SJSA1 (cell line): ENCODE measurements at regions not wholly inside any gene's neighbourhood (a gene's known extent, or its start where the extent isn't known, plus 50 kb on each side); places are given as distances from the start of the nearest gene placed in this dataset.
"Not testable (repeated sequence)": the region's sequence is repeated elsewhere in the genome, so short reads cannot be mapped to it uniquely, and the experiment has no call there.

Source experiments
- DNase-seq, 2 experiments: peaks; one replicate each; pipeline ENCODE4 v3.0.0-alpha.2; 2015 to 2020; ENCODE audit warnings: low spot score in 2 of 2, low read depth in 1 of 2
- H3K27ac ChIP-seq: fragments of 250-450 bp; sonication (Bioruptor Pico); 2 replicates; pipeline ENCODE4 v1.5.1; 2020; ENCODE audit warnings: mild to moderate bottlenecking, moderate library complexity
- H3K27me3 ChIP-seq: fragments of 250-450 bp; sonication (Bioruptor Pico); replicated peaks from 2 replicates; pipeline ENCODE4 v1.5.1; 2020; ENCODE audit warnings: mild to moderate bottlenecking, moderate library complexity
- H3K36me3 ChIP-seq: fragments of 250-450 bp; sonication (Bioruptor Pico); 2 replicates; pipeline ENCODE4 v1.5.1; 2020; ENCODE audit warnings: mild to moderate bottlenecking
- H3K4me1 ChIP-seq: fragments of 250-450 bp; sonication (Bioruptor Pico); replicated peaks from 2 replicates; pipeline ENCODE4 v1.6.1; 2021; ENCODE audit warnings: mild to moderate bottlenecking
- H3K4me3 ChIP-seq: fragments of 250-450 bp; sonication (Bioruptor Pico); 2 replicates; pipeline ENCODE4 v1.5.1; 2020; ENCODE audit warnings: mild to moderate bottlenecking
- H3K9me3 ChIP-seq: fragments of 250-450 bp; sonication (Bioruptor Pico); replicated peaks from 2 replicates; pipeline ENCODE4 v1.5.1; 2020; ENCODE audit warnings: mild to moderate bottlenecking

GRCh38 chr3:22401499-22401898, 650.5 kb upstream of the ZNF385D start:
- H3K27ac ChIP-seq, result no peak overlapping the region
- H3K9me3 ChIP-seq, result no peaks in the 10 kb centered on the region
- no peaks in the 10 kb centered on the region for H3K4me1 ChIP-seq
- no peaks in the 10 kb centered on the region for H3K36me3 ChIP-seq
- no peak for DNase-seq
- no peak overlapping the region for H3K4me3 ChIP-seq
- H3K27me3 ChIP-seq, result no peaks in the 10 kb centered on the region

GRCh38 chr3:22414239-22414638, 663.2 kb upstream of the ZNF385D start:
- Histone ChIP-seq H3K27ac (no peak overlapping the region), H3K27me3 (no peaks in the 10 kb centered on the region), H3K9me3 (no peaks in the 10 kb centered on the region), H3K36me3 (no peaks in the 10 kb centered on the region), H3K4me3 (no peak overlapping the region), H3K4me1 (no peaks in the 10 kb centered on the region)
- DNase-seq, result no peak

GRCh38 chr3:22416838-22417446, 665.9 kb upstream of the ZNF385D start:
- H3K27ac ChIP-seq, DNase-seq, H3K9me3 ChIP-seq, H3K27me3 ChIP-seq, H3K4me3 ChIP-seq, H3K4me1 ChIP-seq, H3K36me3 ChIP-seq: not testable (repeated sequence)

GRCh38 chr3:22419261-22419660, 668.3 kb upstream of the ZNF385D start:
- H3K4me1 ChIP-seq, result no peaks in the 10 kb centered on the region
- H3K27ac ChIP-seq, result no peak overlapping the region
- no peak for DNase-seq
- no peaks in the 10 kb centered on the region for H3K36me3 ChIP-seq
- no peak overlapping the region for H3K4me3 ChIP-seq
- no peaks in the 10 kb centered on the region for H3K9me3 ChIP-seq
- no peaks in the 10 kb centered on the region; the same call in 1 of the 2 replicates for H3K27me3 ChIP-seq

- no peaks in the 10 kb centered on the region; the same call in 1 of the 2 replicates for H3K27me3 ChIP-seq
- no peak overlapping the region for H3K4me3 ChIP-seq
- H3K27ac ChIP-seq, result no peak overlapping the region
- DNase-seq, result no peak
- no peaks in the 10 kb centered on the region for H3K4me1 ChIP-seq
- no peaks in the 10 kb centered on the region for H3K36me3 ChIP-seq
- H3K9me3 ChIP-seq, result no peaks in the 10 kb centered on the region
Measured at GRCh38 chr3:22421589-22421988, 670.6 kb upstream of the ZNF385D start.

- Histone ChIP-seq H3K9me3 (no peaks in the 10 kb centered on the region), H3K4me3 (no peak overlapping the region), H3K36me3 (no peaks in the 10 kb centered on the region), H3K4me1 (no peaks in the 10 kb centered on the region), H3K27ac (no peak overlapping the region), H3K27me3 (no peaks in the 10 kb centered on the region)
- no peak for DNase-seq
Measured at GRCh38 chr3:22431334-22431733, 680.3 kb upstream of the ZNF385D start.

- H3K4me1 ChIP-seq, result no peaks in the 10 kb centered on the region
- H3K4me3 ChIP-seq, result no peak overlapping the region
- no peak for DNase-seq
- no peaks in the 10 kb centered on the region for H3K9me3 ChIP-seq
- no peaks in the 10 kb centered on the region for H3K36me3 ChIP-seq
- no peaks in the 10 kb centered on the region for H3K27me3 ChIP-seq
- no peak overlapping the region for H3K27ac ChIP-seq
Measured at GRCh38 chr3:22439626-22440025, 688.6 kb upstream of the ZNF385D start.

GRCh38 chr3:22441711-22442110, 690.7 kb upstream of the ZNF385D start:
- no peak for DNase-seq
- H3K9me3 ChIP-seq, result no peaks in the 10 kb centered on the region
- H3K4me1 ChIP-seq, result no peaks in the 10 kb centered on the region
- H3K27me3 ChIP-seq, result no peaks in the 10 kb centered on the region
- no peak overlapping the region for H3K4me3 ChIP-seq
- H3K36me3 ChIP-seq, result no peaks in the 10 kb centered on the region
- no peak overlapping the region for H3K27ac ChIP-seq

GRCh38 chr3:22443571-22444233, 692.7 kb upstream of the ZNF385D start:
- no peak overlapping the region for H3K27ac ChIP-seq
- no peak overlapping the region for H3K4me3 ChIP-seq
- no peaks in the 10 kb centered on the region for H3K36me3 ChIP-seq
- no peak for DNase-seq
- H3K4me1 ChIP-seq, result no peaks in the 10 kb centered on the region
- no peaks in the 10 kb centered on the region for H3K27me3 ChIP-seq
- no peaks in the 10 kb centered on the region for H3K9me3 ChIP-seq

GRCh38 chr3:22445336-22445735, 694.3 kb upstream of the ZNF385D start:
- not testable (repeated sequence) for H3K4me3 ChIP-seq, H3K27ac ChIP-seq, H3K9me3 ChIP-seq, DNase-seq, H3K27me3 ChIP-seq, H3K4me1 ChIP-seq, H3K36me3 ChIP-seq

GRCh38 chr3:22450786-22451400, 699.9 kb upstream of the ZNF385D start:
- H3K4me1 ChIP-seq, result no peaks in the 10 kb centered on the region
- H3K27me3 ChIP-seq, result no peaks in the 10 kb centered on the region
- H3K4me3 ChIP-seq, result no peak overlapping the region
- H3K27ac ChIP-seq, result no peak overlapping the region
- no peaks in the 10 kb centered on the region for H3K36me3 ChIP-seq
- no peak for DNase-seq
- no peaks in the 10 kb centered on the region for H3K9me3 ChIP-seq

GRCh38 chr3:22451501-22451900, 700.5 kb upstream of the ZNF385D start:
- no peaks in the 10 kb centered on the region for H3K4me1 ChIP-seq
- H3K27ac ChIP-seq, result no peak overlapping the region
- H3K4me3 ChIP-seq, result no peak overlapping the region
- no peaks in the 10 kb centered on the region for H3K9me3 ChIP-seq
- H3K27me3 ChIP-seq, result no peaks in the 10 kb centered on the region
- no peak for DNase-seq
- H3K36me3 ChIP-seq, result no peaks in the 10 kb centered on the region

- Histone ChIP-seq H3K27ac (no peak overlapping the region), H3K4me3 (no peak overlapping the region), H3K36me3 (no peaks in the 10 kb centered on the region), H3K27me3 (no peaks in the 10 kb centered on the region), H3K4me1 (no peaks in the 10 kb centered on the region), H3K9me3 (no peaks in the 10 kb centered on the region)
- DNase-seq, result no peak
Measured at GRCh38 chr3:22453906-22454535, 703.0 kb upstream of the ZNF385D start.

- no peaks in the 10 kb centered on the region for H3K36me3 ChIP-seq
- peaks cover 8% of the 10 kb centered on the region for H3K4me1 ChIP-seq
- no peak for DNase-seq
- no peaks in the 10 kb centered on the region for H3K27me3 ChIP-seq
- no peak overlapping the region for H3K4me3 ChIP-seq
- H3K9me3 ChIP-seq, result no peaks in the 10 kb centered on the region
- H3K27ac ChIP-seq, result no peak overlapping the region
Measured at GRCh38 chr3:22469995-22470394, 719.0 kb upstream of the ZNF385D start.
